ENCODE measurements at regions not wholly inside any gene's neighbourhood (a gene's known extent, or its start where the extent isn't known, plus 50 kb on each side); places are given as distances from the start of the nearest gene placed in this dataset.
"Not testable (repeated sequence)": the region's sequence is repeated elsewhere in the genome, so short reads cannot be mapped to it uniquely, and the experiment has no call there.

DNA sequence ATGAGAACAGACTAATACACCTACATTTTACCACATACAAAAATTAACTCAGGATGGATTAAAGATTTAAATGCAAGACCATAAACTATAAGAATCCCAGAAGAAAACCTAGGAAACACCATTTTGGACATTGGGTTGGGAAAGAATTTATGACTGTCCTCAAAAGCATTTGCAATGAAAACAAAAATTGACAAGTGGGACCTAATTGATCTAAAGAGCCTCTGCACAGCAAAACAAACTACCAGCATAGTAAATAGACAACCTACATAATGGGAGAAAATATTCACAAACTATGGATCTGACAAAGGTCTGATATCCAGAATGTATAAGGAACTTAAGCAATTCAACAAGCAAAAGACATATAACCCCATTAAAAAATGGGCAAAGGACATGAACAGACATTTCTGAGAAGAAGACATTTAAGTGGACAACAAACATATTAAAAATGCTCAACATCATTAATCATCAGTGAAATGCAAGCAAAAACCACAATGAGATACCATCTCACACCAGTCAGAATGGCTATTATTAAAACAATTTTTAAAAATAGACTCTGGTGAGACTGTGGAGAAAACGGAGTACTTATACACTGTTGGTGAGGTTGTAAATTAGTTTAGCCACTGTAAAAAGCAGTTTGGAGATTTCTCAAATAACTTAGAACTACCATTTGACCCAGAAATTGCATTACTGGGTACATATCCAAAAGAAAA lies 221.7 kb upstream of the DIPK2B start:
- no peaks in the 10 kb centered on the region for H3K9me3 ChIP-seq (ENCODE audit: control insufficient read depth, insufficient read depth, low read length)
- ChIA-PET POLR2A (no interaction called here), CTCF (no interaction called here)
- no peak overlapping the region for H3K27ac ChIP-seq (ENCODE audit: low read depth, low read length)
- TF ChIP-seq, protein P1, sequence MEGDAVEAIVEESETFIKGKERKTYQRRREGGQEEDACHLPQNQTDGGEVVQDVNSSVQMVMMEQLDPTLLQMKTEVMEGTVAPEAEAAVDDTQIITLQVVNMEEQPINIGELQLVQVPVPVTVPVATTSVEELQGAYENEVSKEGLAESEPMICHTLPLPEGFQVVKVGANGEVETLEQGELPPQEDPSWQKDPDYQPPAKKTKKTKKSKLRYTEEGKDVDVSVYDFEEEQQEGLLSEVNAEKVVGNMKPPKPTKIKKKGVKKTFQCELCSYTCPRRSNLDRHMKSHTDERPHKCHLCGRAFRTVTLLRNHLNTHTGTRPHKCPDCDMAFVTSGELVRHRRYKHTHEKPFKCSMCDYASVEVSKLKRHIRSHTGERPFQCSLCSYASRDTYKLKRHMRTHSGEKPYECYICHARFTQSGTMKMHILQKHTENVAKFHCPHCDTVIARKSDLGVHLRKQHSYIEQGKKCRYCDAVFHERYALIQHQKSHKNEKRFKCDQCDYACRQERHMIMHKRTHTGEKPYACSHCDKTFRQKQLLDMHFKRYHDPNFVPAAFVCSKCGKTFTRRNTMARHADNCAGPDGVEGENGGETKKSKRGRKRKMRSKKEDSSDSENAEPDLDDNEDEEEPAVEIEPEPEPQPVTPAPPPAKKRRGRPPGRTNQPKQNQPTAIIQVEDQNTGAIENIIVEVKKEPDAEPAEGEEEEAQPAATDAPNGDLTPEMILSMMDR (IDR thresholded peaks at IDR 0.05; ENCODE audit: low read depth, low read length), result no peak
- no peak for DNase-seq (ENCODE audit: low read depth, low spot score)
- no peak overlapping the region for H3K4me3 ChIP-seq (ENCODE audit: low read depth, low read length)
- H3K27me3 ChIP-seq (ENCODE audit: control insufficient read depth, insufficient read depth, low read length), result no peaks in the 10 kb centered on the region

DNA sequence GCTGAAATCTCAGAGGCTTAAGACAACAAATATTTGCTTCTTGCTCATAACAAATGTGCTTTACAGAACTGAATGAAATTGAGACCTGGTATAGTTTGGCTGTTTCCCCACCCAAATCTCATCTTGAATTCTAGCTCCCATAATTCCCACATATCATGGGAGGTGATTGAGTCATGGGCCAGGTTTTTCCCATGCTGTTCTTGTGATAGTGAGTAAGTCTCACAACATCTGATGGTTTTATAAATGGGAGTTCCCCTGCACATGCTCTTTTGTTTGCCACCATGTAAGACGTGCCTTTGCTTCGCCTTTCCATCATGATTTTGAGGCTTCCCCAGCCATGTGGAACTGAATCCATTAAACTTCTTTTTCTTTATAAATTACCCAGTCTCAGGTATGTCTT lies 221.1 kb upstream of the DIPK2B start:
- no peaks in the 10 kb centered on the region for H3K27me3 ChIP-seq (ENCODE audit: control insufficient read depth, insufficient read depth, low read length)
- POLR2A ChIA-PET, result no interaction called here
- H3K9me3 ChIP-seq (ENCODE audit: control insufficient read depth, insufficient read depth, low read length), result no peaks in the 10 kb centered on the region
- H3K27ac ChIP-seq (ENCODE audit: low read depth, low read length), result no peak overlapping the region
- TF ChIP-seq, protein P1 (IDR thresholded peaks at IDR 0.05; ENCODE audit: low read depth, low read length), result no peak
- DNase-seq (ENCODE audit: low read depth, low spot score), result no peak
- CTCF ChIA-PET, result no interaction called here
- H3K4me3 ChIP-seq (ENCODE audit: low read depth, low read length), result no peak overlapping the region

DNA sequence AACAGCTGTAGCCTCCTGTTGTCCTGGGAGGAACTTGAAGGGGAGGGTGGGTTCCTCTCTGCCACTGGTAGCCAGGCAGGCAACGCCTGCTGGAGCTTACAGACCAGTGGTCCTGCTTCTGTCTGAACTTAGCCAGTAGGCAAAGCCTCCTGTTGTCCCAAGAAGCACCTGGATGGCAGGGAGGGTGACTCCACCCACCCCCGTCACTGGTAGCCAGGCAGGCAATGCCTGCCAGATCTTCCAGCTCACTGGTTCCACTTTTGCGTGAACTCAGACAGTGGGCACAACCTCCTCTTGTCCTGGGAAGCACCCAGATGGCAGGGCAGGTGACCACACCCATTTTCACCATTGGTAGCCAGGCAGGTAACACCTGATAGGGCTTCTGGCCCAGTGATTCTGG lies 203.5 kb upstream of the DIPK2B start:
- CTCF ChIA-PET, result no interaction called here
- no peak overlapping the region for H3K4me3 ChIP-seq (ENCODE audit: low read depth, low read length)
- TF ChIP-seq, protein P1 (IDR thresholded peaks at IDR 0.05; ENCODE audit: low read depth, low read length), result no peak
- no peak for DNase-seq (ENCODE audit: low read depth, low spot score)
- POLR2A ChIA-PET, result no interaction called here
- H3K27ac ChIP-seq (ENCODE audit: low read depth, low read length), result no peak overlapping the region
- no peaks in the 10 kb centered on the region for H3K9me3 ChIP-seq (ENCODE audit: control insufficient read depth, insufficient read depth, low read length)
- H3K27me3 ChIP-seq (ENCODE audit: control insufficient read depth, insufficient read depth, low read length), result no peaks in the 10 kb centered on the region

DNA sequence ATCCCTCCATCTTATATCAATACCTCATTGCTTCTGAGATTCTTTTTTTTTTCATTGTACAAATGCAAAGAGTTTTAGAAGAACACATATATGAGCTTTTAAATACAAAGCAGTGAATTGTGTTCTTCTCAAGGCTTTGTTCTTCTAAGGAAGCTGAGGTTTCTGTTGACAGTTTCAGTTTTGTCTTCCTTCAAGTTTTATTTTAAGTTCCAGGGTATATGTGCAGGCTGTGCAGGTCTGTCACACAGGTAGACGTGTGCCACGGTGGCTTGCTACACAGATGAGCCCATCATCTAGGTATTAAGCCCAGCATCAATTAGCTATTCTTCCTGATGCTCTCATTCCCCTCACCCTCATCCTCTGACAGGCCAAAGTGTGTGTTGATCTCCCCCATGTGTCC lies 201.2 kb upstream of the DIPK2B start:
- Histone ChIP-seq H3K9me3 (ENCODE audit: control insufficient read depth, insufficient read depth, low read length) (no peaks in the 10 kb centered on the region; the same call in 1 of the 2 replicates), H3K27ac (ENCODE audit: low read depth, low read length) (no peak overlapping the region), H3K27me3 (ENCODE audit: control insufficient read depth, insufficient read depth, low read length) (no peaks in the 10 kb centered on the region), H3K4me3 (ENCODE audit: low read depth, low read length) (no peak overlapping the region)
- TF ChIP-seq, protein P1 (IDR thresholded peaks at IDR 0.05; ENCODE audit: low read depth, low read length), result no peak
- ChIA-PET CTCF (no interaction called here), POLR2A (no interaction called here)
- no peak for DNase-seq (ENCODE audit: low read depth, low spot score)

DNA sequence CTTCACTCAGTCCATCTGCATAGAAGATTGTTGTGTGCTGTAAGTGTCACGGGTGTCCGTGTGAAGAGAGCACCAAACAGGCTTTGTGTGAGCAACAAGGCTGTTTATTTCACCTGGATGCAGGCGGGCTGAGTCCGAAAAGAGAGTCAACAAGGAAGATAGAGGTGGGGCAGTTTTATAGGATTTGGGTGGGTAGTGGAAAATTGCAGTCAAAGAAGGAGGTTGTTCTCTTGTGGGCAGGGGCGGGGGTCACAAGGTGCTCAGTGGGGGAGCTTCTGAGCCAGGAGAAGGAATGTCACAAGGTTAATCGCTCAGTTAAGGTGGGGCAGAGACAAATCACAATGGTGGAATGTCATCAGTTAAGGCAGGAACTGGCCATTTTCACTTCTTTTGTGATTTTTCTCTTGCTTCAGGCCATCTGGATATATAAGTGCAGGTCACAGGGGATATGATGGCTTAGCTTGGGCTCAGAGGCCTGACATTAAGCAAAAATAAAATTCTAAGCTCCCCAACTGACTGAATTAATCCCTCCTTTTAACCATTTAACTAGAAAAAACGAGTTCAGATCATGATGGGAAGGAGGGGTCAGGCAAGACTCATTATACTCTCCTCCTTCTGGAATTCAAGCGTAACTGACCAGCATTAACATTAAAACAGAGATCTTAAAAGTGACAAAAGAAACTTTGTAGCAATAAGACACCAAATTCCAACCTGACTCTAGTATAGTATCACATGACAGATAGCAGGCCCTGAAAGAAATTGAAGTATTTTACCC lies 200.5 kb upstream of the DIPK2B start:
- POLR2A ChIA-PET; H3K27ac ChIP-seq (ENCODE audit: low read depth, low read length); H3K27me3 ChIP-seq (ENCODE audit: control insufficient read depth, insufficient read depth, low read length); H3K9me3 ChIP-seq (ENCODE audit: control insufficient read depth, insufficient read depth, low read length); H3K4me3 ChIP-seq (ENCODE audit: low read depth, low read length); DNase-seq (ENCODE audit: low read depth, low spot score): not testable (repeated sequence)
- CTCF ChIA-PET, result interaction anchor here (0.6 kb wide), 1 partner anchor 16 kb away, joined by 3 read pairs; no protein-coding TSS in a partner anchor

All from AG04450 (cell line).